ENCODE measurements at regions not wholly inside any gene's neighbourhood (a gene's known extent, or its start where the extent isn't known, plus 50 kb on each side); places are given as distances from the start of the nearest gene placed in this dataset.

- TF ChIP-seq POLR2A (IDR thresholded peaks at IDR 0.05) (no peak), CTCF (IDR thresholded peaks at IDR 0.05) (no peak), POLR2AphosphoS5 (IDR thresholded peaks at IDR 0.05) (no peak)
Measured at GRCh38 chr10:84902553-84902952, 574.2 kb downstream of the CCSER2 start.
